Activated T-helper 2 cell treated with anti-CD3 and anti-CD28 coated beads, Interferon-gamma antibody, Interleukin-2, Interleukin-4, amounts not matched to agents 10 μg/mL and 5 μg/mL and 100 μg/mL, durations not matched to agents 14 hours and 24 hours and 36 hours (primary cell): ENCODE measurements at regions not wholly inside any gene's neighbourhood (a gene's known extent, or its start where the extent isn't known, plus 50 kb on each side); places are given as distances from the start of the nearest gene placed in this dataset.

Experiments
- DNase-seq: peaks from one replicate; pipeline ENCODE4 v3.0.0; 2021; ENCODE audit warnings: low spot score
- H3K27ac Mint-ChIP-seq: one replicate; pipeline ENCODE4 v1.8.0; 2021; ENCODE audit warnings: mixed read lengths
- H3K27me3 Mint-ChIP-seq: one replicate; pipeline ENCODE4 v1.8.0; 2021; ENCODE audit warnings: low read depth, mixed read lengths
- H3K36me3 Mint-ChIP-seq: one replicate; pipeline ENCODE4 v1.8.0; 2021; ENCODE audit warnings: low read depth, mixed read lengths
- H3K4me1 Mint-ChIP-seq: one replicate; pipeline ENCODE4 v1.8.0; 2021; ENCODE audit warnings: low read depth, mixed read lengths
- H3K4me3 Mint-ChIP-seq: one replicate; pipeline ENCODE4 v1.8.0; 2021; ENCODE audit warnings: low read depth, mild to moderate bottlenecking, moderate library complexity, mixed read lengths
- H3K9me3 Mint-ChIP-seq: one replicate; pipeline ENCODE4 v1.8.0; 2021; ENCODE audit warnings: mixed read lengths
- intact Hi-C: fragments of 100-400 bp; cut with micrococcal nuclease; formaldehyde crosslinking; loops from one replicate; pipeline ENCODE4 v1.15.1; 2023

DNA sequence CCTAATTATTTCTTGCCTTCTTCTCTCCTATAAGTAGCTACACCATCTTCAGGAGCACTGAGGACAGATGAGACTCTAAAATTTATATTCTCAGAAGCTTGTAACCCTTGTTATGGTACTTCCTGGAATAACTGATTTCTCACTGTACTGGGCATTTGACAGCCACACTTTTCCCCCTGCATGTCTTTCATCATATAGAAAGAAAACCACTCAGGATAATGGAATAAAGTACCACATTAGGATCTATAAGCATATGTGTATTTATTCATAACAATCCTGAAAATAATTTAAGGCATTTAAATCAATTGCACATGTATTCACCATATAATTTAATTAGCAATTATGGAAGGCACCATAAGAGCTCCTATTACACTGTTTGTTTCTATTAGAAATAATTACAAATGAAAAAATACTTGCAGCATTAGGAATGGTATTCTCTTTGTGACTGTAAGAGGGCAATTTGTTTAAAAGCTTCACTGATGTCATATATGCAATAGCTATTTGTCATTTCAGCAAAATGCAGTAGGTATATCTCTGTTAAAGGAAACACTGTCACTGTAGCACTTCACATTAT, 216.9 kb upstream of the FSHR start:
- Mint-ChIP-seq H3K4me1 (no peaks in the 10 kb centered on the region), H3K36me3 (no peaks in the 10 kb centered on the region), H3K27ac (no peak overlapping the region), H3K9me3 (peaks cover 4% of the 10 kb centered on the region), H3K27me3 (no peaks in the 10 kb centered on the region), H3K4me3 (no peak overlapping the region)
- intact Hi-C loops = no loop called here
- DNase-seq = no peak

DNA sequence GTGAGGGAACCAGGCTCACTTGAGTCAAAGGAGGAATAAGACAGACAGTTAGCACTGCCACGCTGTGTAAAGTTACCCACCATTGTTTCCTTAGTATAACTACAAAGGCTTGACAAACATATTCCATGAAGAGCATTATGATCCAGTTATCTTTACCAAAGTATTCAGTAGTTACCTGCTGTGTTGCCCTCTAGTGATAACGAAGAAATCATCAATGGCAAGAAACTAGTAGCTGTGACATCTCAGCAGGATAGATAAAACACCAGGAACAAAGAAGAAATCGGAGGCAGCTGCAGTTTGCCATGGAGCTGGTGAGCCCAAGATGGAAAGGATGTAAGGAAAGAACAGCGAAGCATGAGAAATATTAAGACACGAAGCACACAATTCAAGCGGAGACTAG, 215.3 kb upstream of the FSHR start:
- H3K4me1 Mint-ChIP-seq = no peaks in the 10 kb centered on the region
- intact Hi-C loops = no loop called here
- H3K4me3 Mint-ChIP-seq = no peak overlapping the region
- H3K27me3 Mint-ChIP-seq = no peaks in the 10 kb centered on the region
- peaks cover 4% of the 10 kb centered on the region for H3K9me3 Mint-ChIP-seq
- no peak for DNase-seq
- H3K36me3 Mint-ChIP-seq = no peaks in the 10 kb centered on the region
- H3K27ac Mint-ChIP-seq = no peak overlapping the region

DNA sequence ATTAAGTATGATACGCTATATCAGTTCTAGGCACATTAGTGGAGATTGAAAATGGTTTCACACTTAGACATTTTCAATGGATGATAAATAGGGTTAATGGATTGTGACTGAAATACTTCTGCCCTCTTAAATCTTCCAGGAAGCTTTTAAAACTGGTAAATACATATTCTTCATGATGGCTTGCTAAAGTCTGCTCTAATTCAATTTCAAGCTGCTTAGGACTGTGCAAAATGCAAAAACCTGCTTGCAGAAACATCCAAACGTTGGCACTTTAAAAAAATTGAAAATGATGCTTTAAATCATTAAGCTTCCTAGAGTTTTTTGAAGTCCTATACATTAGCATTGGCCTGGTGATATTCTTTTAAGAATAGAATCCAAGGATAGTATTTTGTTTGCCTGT, 214.8 kb upstream of the FSHR start:
- no peak for DNase-seq
- H3K9me3 Mint-ChIP-seq = peaks cover 4% of the 10 kb centered on the region
- no peaks in the 10 kb centered on the region for H3K27me3 Mint-ChIP-seq
- H3K36me3 Mint-ChIP-seq = no peaks in the 10 kb centered on the region
- H3K4me1 Mint-ChIP-seq = no peaks in the 10 kb centered on the region
- no peak overlapping the region for H3K27ac Mint-ChIP-seq
- intact Hi-C loops = no loop called here
- H3K4me3 Mint-ChIP-seq = no peak overlapping the region

DNA sequence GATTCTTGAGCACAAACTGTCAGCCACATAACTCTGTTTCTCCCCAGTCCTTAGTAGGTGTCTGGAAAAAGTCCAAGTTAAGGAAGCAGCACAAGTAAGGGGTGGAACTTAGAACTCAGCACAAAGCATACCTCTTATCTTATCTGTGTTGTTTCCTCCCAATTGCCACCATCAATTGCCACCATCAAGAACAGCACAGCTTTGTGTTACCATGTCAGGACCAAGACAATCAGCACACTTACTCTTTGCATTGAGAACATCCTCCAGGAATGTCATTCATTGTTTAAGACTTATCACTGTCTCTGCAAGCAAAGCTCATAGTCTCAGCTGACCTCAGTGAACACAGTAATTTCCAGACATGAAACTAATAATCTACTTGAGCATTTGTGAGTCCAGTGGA, 212.7 kb upstream of the FSHR start:
- Mint-ChIP-seq H3K4me1 (no peaks in the 10 kb centered on the region), H3K4me3 (no peak overlapping the region), H3K27ac (no peak overlapping the region), H3K36me3 (no peaks in the 10 kb centered on the region), H3K9me3 (no peaks in the 10 kb centered on the region), H3K27me3 (no peaks in the 10 kb centered on the region)
- intact Hi-C loops = no loop called here
- no peak for DNase-seq

DNA sequence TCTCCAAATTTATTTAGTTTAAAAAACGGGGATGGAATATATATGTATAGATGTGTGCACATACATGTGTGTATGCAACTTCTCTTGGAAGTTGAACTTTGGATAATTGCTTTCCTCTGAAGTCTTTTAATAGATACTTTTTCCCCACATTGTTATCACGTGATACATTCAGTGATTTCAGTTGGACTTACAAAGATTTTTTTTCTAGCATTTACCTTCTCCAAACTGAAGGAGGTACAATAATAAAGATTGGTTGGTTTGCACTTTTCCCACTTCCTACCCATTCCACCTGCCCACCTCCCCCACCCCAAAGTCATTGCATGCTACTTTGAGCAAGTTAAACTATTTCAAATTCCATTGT, 206.1 kb upstream of the FSHR start:
- Mint-ChIP-seq H3K4me1 (no peaks in the 10 kb centered on the region), H3K27ac (no peak overlapping the region), H3K9me3 (peaks cover 13% of the 10 kb centered on the region), H3K27me3 (no peaks in the 10 kb centered on the region), H3K4me3 (no peak overlapping the region), H3K36me3 (no peaks in the 10 kb centered on the region)
- intact Hi-C loops = no loop called here
- no peak for DNase-seq

DNA sequence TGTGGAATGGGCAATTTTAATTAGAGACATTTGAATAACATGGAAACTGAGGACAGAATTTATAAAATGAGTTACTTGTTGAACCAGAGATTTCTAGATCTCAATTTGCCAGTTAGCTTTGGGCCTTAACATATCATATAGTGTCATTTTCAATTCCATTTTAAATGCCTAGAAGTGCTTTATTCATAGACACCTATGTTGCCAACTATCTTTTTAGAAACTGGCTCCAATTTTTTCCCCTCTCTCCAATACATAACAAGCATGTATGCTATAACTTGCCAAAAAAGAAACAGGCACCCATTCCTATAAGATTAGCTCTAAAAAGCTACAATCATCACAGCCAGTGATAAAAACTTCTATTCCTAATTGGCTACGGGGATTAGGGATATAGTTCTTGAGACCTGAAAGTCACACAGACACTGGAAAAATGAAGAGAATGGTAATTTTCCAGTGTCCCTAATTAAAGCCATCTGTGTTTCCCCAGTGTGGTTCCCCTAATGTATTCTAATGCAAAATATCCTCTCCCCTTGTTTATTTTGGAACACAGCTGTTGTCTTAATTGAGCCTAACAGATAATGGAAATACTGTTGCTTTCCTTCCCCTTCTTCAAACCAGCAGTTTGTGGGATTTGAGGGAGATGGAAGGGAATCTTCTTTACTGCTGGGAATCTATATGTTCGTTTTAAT, 205.5 kb upstream of the FSHR start:
- Mint-ChIP-seq H3K36me3 (no peaks in the 10 kb centered on the region), H3K27ac (no peak overlapping the region), H3K27me3 (no peaks in the 10 kb centered on the region), H3K9me3 (peaks cover 13% of the 10 kb centered on the region), H3K4me3 (no peak overlapping the region), H3K4me1 (no peaks in the 10 kb centered on the region)
- DNase-seq = no peak
- intact Hi-C loops = no loop called here

DNA sequence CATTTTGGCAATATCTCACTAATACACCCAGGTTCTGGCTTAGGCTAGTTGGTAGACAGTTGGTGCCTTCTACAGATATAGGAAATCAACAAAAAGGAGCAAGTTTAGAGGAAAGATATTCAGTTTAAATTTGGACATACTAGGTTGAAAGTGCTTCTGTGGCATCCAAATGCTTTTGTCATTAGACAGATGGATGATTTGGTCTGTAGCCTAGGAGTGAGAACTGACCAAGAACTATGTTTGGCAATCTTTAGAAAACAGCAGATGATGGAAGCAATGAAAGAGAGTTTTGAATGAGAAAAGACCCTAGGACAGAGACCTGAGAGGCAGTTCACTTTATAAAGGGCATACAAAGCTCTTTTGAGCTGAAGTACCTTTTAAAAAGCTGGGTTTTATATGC, 201.3 kb upstream of the FSHR start:
- H3K9me3 Mint-ChIP-seq = peaks cover 13% of the 10 kb centered on the region
- H3K27ac Mint-ChIP-seq = no peak overlapping the region
- no peaks in the 10 kb centered on the region for H3K27me3 Mint-ChIP-seq
- no peaks in the 10 kb centered on the region for H3K4me1 Mint-ChIP-seq
- no peak for DNase-seq
- intact Hi-C loops = no loop called here
- no peak overlapping the region for H3K4me3 Mint-ChIP-seq
- H3K36me3 Mint-ChIP-seq = no peaks in the 10 kb centered on the region

DNA sequence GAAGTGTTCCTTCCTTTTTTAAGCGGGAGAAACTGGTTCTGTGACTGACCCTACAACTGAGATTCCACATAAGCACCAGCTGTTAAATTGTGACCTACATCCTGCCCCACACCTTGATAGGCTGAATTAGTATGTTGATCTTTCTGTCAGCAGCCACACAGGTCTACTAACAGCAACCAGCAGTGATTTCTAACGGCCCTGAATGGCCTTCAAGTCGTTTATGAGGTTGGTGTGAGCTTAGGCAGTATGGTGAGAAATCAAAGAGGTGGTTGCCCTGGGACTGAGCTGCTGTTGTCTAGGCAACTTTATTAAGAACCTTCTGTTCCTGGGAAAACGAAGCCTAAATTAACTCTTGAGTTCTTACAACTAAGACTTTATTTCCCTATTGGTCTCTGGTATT, 197.2 kb upstream of the FSHR start:
- Mint-ChIP-seq H3K36me3 (no peaks in the 10 kb centered on the region), H3K27ac (no peak overlapping the region), H3K9me3 (no peaks in the 10 kb centered on the region), H3K27me3 (no peaks in the 10 kb centered on the region), H3K4me1 (no peaks in the 10 kb centered on the region), H3K4me3 (no peak overlapping the region)
- no peak for DNase-seq
- intact Hi-C loops = no loop called here

DNA sequence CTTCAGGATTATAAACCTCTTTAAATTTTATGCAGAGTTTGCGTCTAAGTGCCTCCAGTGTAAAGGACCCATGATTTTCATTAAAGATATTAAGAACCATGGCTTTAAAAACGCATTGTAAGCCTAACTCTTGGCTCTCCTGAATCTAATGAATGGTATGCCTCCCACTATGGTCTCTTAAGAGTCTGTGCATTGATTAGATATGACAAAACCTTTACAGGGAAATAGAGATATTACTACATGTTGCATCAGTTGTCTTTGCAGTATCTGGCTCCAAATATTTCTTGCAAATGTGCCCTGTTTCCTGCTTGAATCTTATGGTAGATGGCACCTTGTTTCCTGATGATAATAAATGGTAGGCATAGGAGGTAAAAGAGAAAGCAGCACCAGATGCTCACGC, 189.3 kb upstream of the FSHR start:
- intact Hi-C loops = no loop called here
- H3K9me3 Mint-ChIP-seq = no peaks in the 10 kb centered on the region
- H3K27me3 Mint-ChIP-seq = no peaks in the 10 kb centered on the region
- no peaks in the 10 kb centered on the region for H3K36me3 Mint-ChIP-seq
- no peak for DNase-seq
- H3K4me1 Mint-ChIP-seq = no peaks in the 10 kb centered on the region
- no peak overlapping the region for H3K4me3 Mint-ChIP-seq
- H3K27ac Mint-ChIP-seq = no peak overlapping the region

DNA sequence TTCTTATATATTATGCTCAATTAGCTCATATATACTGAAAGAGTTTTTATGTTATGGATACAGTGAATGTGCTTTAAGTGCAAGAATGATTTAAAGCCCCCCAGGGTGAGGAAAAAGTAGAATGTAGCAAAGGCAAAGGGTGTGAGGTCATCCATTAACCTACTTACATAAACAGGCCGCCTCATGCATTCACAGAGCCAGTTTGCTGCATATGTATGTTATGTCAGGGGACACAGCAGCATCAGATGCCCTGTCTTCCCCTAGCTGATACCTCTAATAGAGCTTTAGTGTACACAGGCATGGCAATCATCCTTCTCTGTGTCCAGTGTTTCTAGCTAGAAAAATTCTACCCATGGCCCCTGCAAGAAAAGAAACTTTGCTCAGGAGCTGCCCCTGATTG, 187.8 kb upstream of the FSHR start:
- H3K27me3 Mint-ChIP-seq = no peaks in the 10 kb centered on the region

DNA sequence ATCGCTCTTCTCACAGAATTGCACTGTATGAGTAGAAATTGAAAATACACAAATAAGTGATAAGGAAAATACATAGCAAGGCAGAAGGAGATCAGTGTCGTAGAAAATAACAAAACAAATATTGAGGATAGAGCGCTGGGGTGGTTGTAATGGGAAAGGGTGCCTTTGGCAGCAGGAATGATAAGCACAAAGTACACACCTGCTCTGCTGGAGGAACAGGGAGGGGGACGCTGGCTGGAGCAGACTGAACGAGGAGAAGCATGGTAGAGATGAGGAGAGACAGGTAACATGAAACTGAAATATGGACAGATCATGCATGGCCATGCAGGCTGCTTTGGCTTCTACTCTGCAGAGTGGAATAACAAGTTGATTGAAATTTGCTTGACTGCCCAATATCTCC, 181.2 kb upstream of the FSHR start:
- Mint-ChIP-seq H3K36me3 (no peaks in the 10 kb centered on the region), H3K27ac (no peak overlapping the region), H3K4me3 (no peak overlapping the region), H3K27me3 (no peaks in the 10 kb centered on the region), H3K4me1 (no peaks in the 10 kb centered on the region), H3K9me3 (no peaks in the 10 kb centered on the region)
- no peak for DNase-seq
- intact Hi-C loops = no loop called here

More for the DNA sequence above, 187.8 kb upstream of the FSHR start:
- no peak overlapping the region for H3K4me3 Mint-ChIP-seq
- H3K9me3 Mint-ChIP-seq = no peaks in the 10 kb centered on the region
- no peak overlapping the region for H3K27ac Mint-ChIP-seq
- DNase-seq = no peak
- intact Hi-C loops = no loop called here
- no peaks in the 10 kb centered on the region for H3K36me3 Mint-ChIP-seq
- no peaks in the 10 kb centered on the region for H3K4me1 Mint-ChIP-seq

DNA sequence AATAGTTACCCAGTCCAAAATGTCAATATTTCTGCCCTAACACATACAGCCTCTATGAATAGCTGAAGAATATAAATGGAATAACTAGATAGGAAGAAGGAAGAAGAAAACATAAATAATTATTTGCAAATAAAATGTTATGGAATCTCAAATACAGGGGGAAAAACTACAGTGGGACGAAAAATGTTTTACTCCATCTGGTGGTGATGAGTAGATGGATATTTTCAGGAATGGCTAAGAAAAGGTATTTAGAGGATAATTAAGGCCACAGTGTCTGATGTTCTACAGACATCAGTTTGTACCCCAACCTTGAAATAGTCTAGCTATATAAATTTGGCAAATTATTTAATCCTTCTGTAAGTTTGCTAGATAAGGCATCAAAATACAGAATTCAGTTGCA, 178.1 kb upstream of the FSHR start:
- no peaks in the 10 kb centered on the region for H3K9me3 Mint-ChIP-seq
- intact Hi-C loops = no loop called here
- H3K27ac Mint-ChIP-seq = no peak overlapping the region
- no peaks in the 10 kb centered on the region for H3K4me1 Mint-ChIP-seq
- H3K36me3 Mint-ChIP-seq = no peaks in the 10 kb centered on the region
- no peak for DNase-seq
- no peak overlapping the region for H3K4me3 Mint-ChIP-seq
- H3K27me3 Mint-ChIP-seq = no peaks in the 10 kb centered on the region

DNA sequence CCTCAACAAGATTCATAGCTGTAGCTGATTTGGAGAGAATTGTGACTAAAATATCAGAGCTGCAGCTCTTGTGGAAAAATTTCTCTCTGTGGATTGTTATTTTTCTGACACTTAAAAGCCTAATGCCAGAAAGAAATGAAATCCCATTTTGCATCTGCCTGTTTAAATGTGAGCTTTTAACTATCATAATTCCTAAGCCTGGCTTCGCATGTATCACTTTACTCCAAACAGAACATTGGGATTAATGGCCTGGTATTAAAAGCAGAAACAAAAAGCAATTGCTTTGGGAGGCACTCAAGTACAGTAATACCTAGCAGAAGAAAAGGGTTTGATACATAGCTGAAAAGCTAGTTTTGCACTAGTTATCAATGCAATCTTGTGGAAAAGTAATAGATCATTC, 164.2 kb upstream of the FSHR start:
- Mint-ChIP-seq H3K27me3 (no peaks in the 10 kb centered on the region), H3K36me3 (no peaks in the 10 kb centered on the region), H3K27ac (no peak overlapping the region), H3K4me3 (no peak overlapping the region), H3K9me3 (peaks cover 5% of the 10 kb centered on the region), H3K4me1 (no peaks in the 10 kb centered on the region)
- intact Hi-C loops = no loop called here
- no peak for DNase-seq

DNA sequence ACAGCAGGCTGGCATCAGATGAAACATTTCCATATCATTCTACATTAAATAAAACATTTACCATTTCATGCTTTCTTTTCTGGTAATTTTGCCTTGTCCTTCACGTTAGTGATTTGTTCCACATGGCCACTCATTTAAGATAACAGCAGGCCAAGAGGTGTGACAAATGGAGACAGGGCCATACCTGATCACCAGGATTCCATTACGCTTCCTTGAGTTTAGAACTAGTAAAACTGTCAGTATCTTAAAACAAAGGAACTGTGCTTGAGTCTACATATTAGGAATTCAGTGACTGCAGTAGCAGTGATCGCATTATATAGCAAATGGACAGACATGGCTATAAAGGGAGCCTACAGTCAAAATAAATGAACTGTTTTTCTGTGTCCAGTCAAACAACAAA, 155.1 kb upstream of the FSHR start:
- H3K4me3 Mint-ChIP-seq = no peak overlapping the region
- peaks cover 29% of the 10 kb centered on the region for H3K9me3 Mint-ChIP-seq
- no peaks in the 10 kb centered on the region for H3K4me1 Mint-ChIP-seq
- intact Hi-C loops = no loop called here
- no peaks in the 10 kb centered on the region for H3K36me3 Mint-ChIP-seq
- no peak overlapping the region for H3K27ac Mint-ChIP-seq
- no peak for DNase-seq
- no peaks in the 10 kb centered on the region for H3K27me3 Mint-ChIP-seq
